IMR-90 (cell line): ENCODE measurements at regions not wholly inside any gene's neighbourhood (a gene's known extent, or its start where the extent isn't known, plus 50 kb on each side); places are given as distances from the start of the nearest gene placed in this dataset.

Source experiments
- ATAC-seq: fragments of 200-7000 bp; cut with Tn5 transposase; 2 replicates; pipeline ENCODE4 v1.9.1; 2020; ENCODE audit warnings: low read depth, mild to moderate bottlenecking, moderate library complexity
- BruUV-seq: library from RNA; stranded (reverse); fragments of 400-500 nt; replicated peaks from 2 replicates; lab custom pipeline; 2021; lab: Mats Ljungman, UMichigan
- CTCF ChIA-PET: fragments of 300-600 bp; formaldehyde crosslinking; extraction: SDS; loops from one replicate; lab custom pipeline; 2021; ENCODE audit warnings: antibody characterized with exemption; lab: Yijun Ruan, JAX
- POLR2A ChIA-PET: fragments of 300-600 bp; sonication (Branson Sonifier 250); formaldehyde crosslinking; loops from one replicate; lab custom pipeline; 2022; ENCODE audit warnings: antibody characterized with exemption; ENCODE audit not compliant: unreplicated experiment; lab: Charles Lee
- DNase-seq: peaks from one replicate; pipeline ENCODE4 v3.0.0; 2013
- H2AFZ ChIP-seq: replicated peaks from 2 replicates; pipeline ENCODE3; 2013; ENCODE audit warnings: low read length, mild to moderate bottlenecking; ENCODE audit not compliant: poor library complexity
- H2AK5ac ChIP-seq: 2 replicates; pipeline ENCODE4 v1.6.1; 2013; ENCODE audit warnings: low read depth, low read length, inconsistent platforms
- H2AK9ac ChIP-seq: replicated peaks from 2 replicates; pipeline ENCODE3; 2013; ENCODE audit warnings: mild to moderate bottlenecking, low read depth, low read length, moderate library complexity; ENCODE audit not compliant: poor library complexity
- H2BK120ac ChIP-seq: 2 replicates; pipeline ENCODE4 v1.6.1; 2013; ENCODE audit warnings: low read depth, low read length, inconsistent platforms
- H2BK15ac ChIP-seq: 3 replicates; pipeline ENCODE4 v1.6.1; 2013; ENCODE audit warnings: low read depth, low read length, inconsistent platforms
- H2BK20ac ChIP-seq: 2 replicates; pipeline ENCODE4 v1.6.1; 2013; ENCODE audit warnings: low read depth, mild to moderate bottlenecking, inconsistent platforms, low read length, moderate library complexity
- H2BK5ac ChIP-seq: 2 replicates; pipeline ENCODE4 v1.6.1; 2013; ENCODE audit warnings: mild to moderate bottlenecking, low read depth, low read length, inconsistent platforms; ENCODE audit not compliant: poor library complexity, severe bottlenecking
- H3K14ac ChIP-seq: replicated peaks from 2 replicates; pipeline ENCODE4 v1.6.1; 2013; ENCODE audit warnings: low read depth, low read length, inconsistent platforms
- H3K18ac ChIP-seq: 2 replicates; pipeline ENCODE4 v1.6.1; 2013; ENCODE audit warnings: low read depth, low read length, control low read depth
- H3K23ac ChIP-seq: 2 replicates; pipeline ENCODE4 v1.6.1; 2013; ENCODE audit warnings: low read depth, low read length, inconsistent platforms
- H3K27ac ChIP-seq: 2 replicates; pipeline ENCODE4 v1.5.1; 2013; ENCODE audit warnings: mild to moderate bottlenecking, control low read depth, low read length; ENCODE audit not compliant: insufficient read depth
- H3K27me3 ChIP-seq: 2 replicates; pipeline ENCODE4 v1.6.1; 2013; ENCODE audit warnings: low read length; ENCODE audit not compliant: control insufficient read depth, insufficient read depth
- H3K36me3 ChIP-seq: 2 replicates; pipeline ENCODE4 v1.6.1; 2013; ENCODE audit warnings: low read length, mixed read lengths; ENCODE audit not compliant: control insufficient read depth, insufficient read depth
- H3K4ac ChIP-seq: 2 replicates; pipeline ENCODE4 v1.6.1; 2013; ENCODE audit warnings: low read depth, low read length, inconsistent platforms
- H3K4me1 ChIP-seq: 2 replicates; pipeline ENCODE4 v1.6.1; 2013; ENCODE audit warnings: low read length, mixed read lengths; ENCODE audit not compliant: control insufficient read depth, insufficient read depth
- H3K4me2 ChIP-seq: 2 replicates; pipeline ENCODE4 v1.6.1; 2013; ENCODE audit warnings: low read depth, mild to moderate bottlenecking, control low read depth, low read length, moderate library complexity
- H3K4me3 ChIP-seq: 2 replicates; pipeline ENCODE4 v1.5.1; 2013; ENCODE audit warnings: low read depth, mild to moderate bottlenecking, control low read depth, low read length, moderate library complexity; ENCODE audit not compliant: insufficient read depth
- H3K56ac ChIP-seq: 2 replicates; pipeline ENCODE4 v1.6.1; 2013; ENCODE audit warnings: low read length, inconsistent platforms; ENCODE audit not compliant: insufficient read depth; ENCODE audit errors: extremely low read depth
- H3K79me1 ChIP-seq, 2 experiments: 2 replicates each; pipeline ENCODE4 v1.6.1; 2013; ENCODE audit warnings: low read length in 2 of 2, inconsistent platforms in 1 of 2, low read depth in 1 of 2
- H3K9ac ChIP-seq: 2 replicates; pipeline ENCODE4 v1.6.1; 2013; ENCODE audit warnings: low read depth, low read length, control low read depth
- H3K9me1 ChIP-seq: 2 replicates; pipeline ENCODE4 v1.6.1; 2013; ENCODE audit warnings: low read length, inconsistent platforms; ENCODE audit not compliant: insufficient read depth
- H3K9me3 ChIP-seq: 2 replicates; pipeline ENCODE4 v1.6.1; 2013; ENCODE audit warnings: low read length; ENCODE audit not compliant: control insufficient read depth, insufficient read depth
- H4K20me1 ChIP-seq: 2 replicates; pipeline ENCODE4 v1.6.1; 2013; ENCODE audit warnings: low read length, inconsistent platforms; ENCODE audit not compliant: insufficient read depth
- H4K5ac ChIP-seq: 2 replicates; pipeline ENCODE4 v1.6.1; 2013; ENCODE audit warnings: mild to moderate bottlenecking, low read depth, low read length, control low read depth
- H4K8ac ChIP-seq, 2 experiments: 2 replicates each; pipeline ENCODE4 v1.6.1; 2013; ENCODE audit warnings: low read depth in 2 of 2, low read length in 2 of 2, control low read depth in 1 of 2, inconsistent platforms in 1 of 2
- H4K91ac ChIP-seq: 2 replicates; pipeline ENCODE4 v1.6.1; 2013; ENCODE audit warnings: low read depth, low read length, inconsistent platforms; ENCODE audit not compliant: insufficient read depth
- MAFK ChIP-seq: IDR thresholded peaks from 2 replicates; pipeline ENCODE4 v1.6.1; 2012; ENCODE audit warnings: low read depth, low read length, improper control_type of control experiment
- POLR2A ChIP-seq: IDR thresholded peaks from 2 replicates; pipeline ENCODE4 v1.6.1; 2012; ENCODE audit warnings: mild to moderate bottlenecking, low read depth, low read length
- RAD21 ChIP-seq: IDR thresholded peaks from 2 replicates; pipeline ENCODE4 v1.6.1; 2012; ENCODE audit warnings: low read length, improper control_type of control experiment
- WGBS, 2 experiments: methylation state at CpG; one replicate each; pipeline versions ENCODE4 v1.1.5 to v1.1.7; 2013; ENCODE audit warnings: missing lambda C conversion rate in 2 of 2; ENCODE audit not compliant: insufficient read length in 1 of 2; ENCODE audit errors: extremely low coverage in 2 of 2; 5-methylcytosine and 5-hydroxymethylcytosine counted together
- dilution Hi-C: fragments of 300-500 bp; cut with HindIII; formaldehyde crosslinking; loops from one replicate; pipeline ENCODE4 v1.14.3; 2018; ENCODE audit warnings: low sequenced_read_pairs; ENCODE audit not compliant: unreplicated experiment
- in situ Hi-C: fragments of 300-500 bp; cut with MboI; formaldehyde crosslinking; loops from 3 replicates; pipeline ENCODE4 v1.14.3; 2019; ENCODE audit warnings: low sequenced_read_pairs, inconsistent platforms, mixed read lengths
- intact Hi-C: fragments of 100-400 bp; cut with micrococcal nuclease; formaldehyde crosslinking; loops from 2 replicates; pipeline ENCODE4 v1.10.0; 2022

DNA sequence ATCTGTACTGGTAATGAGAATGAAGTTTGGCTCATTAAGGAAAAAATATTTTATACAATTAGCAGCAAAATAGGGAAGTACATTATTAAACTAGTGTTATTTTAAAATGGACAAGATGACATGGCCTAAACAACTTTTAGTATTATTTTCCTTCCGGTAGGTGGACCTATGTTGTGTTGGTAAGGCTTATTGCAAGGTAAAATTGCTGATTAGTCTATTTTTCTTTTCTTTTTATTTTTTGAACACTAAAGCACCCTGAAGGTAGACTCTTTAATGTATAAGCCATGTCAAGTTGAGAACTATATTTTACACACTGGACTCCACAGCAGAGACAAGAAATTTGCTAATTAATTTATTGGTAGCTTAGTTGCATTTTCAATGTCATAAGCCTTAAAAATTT, 239.5 kb upstream of the POT1 start:
- Histone ChIP-seq H2BK120ac (no peak overlapping the region), H3K18ac (no peak overlapping the region), H3K23ac (no peak overlapping the region), H3K4me1 (no peaks in the 10 kb centered on the region), H4K20me1 (no peaks in the 10 kb centered on the region), H3K4me3 (no peak overlapping the region), H3K9me3 (no peaks in the 10 kb centered on the region), H4K5ac (no peak overlapping the region), H2BK20ac (no peak overlapping the region), H4K91ac (no peak overlapping the region), H3K9me1 (no peaks in the 10 kb centered on the region), H3K4ac (no peak overlapping the region), H3K79me1 (no peaks in the 10 kb centered on the region), H3K9ac (no peak overlapping the region), H3K56ac (no peak overlapping the region), H3K4me2 (no peak overlapping the region), H2AK9ac (no peak overlapping the region), H3K36me3 (no peaks in the 10 kb centered on the region), H2BK5ac (no peak overlapping the region), H3K27ac (no peak overlapping the region), H3K27me3 (no peaks in the 10 kb centered on the region), H4K8ac (no peak overlapping the region), H2AK5ac (no peak overlapping the region), H2AFZ (no peak overlapping the region), H2BK15ac (no peak overlapping the region), H3K14ac (no peak overlapping the region)
- POLR2A ChIA-PET: no interaction called here
- TF ChIP-seq MAFK: peak; percentile 61
- no peak for TF ChIP-seq POLR2A
- TF ChIP-seq RAD21: no peak
- CTCF ChIA-PET: no interaction called here
- WGBS, 2 experiments: no CpG with 5 or more reads among the region's 1 CpG
- ATAC-seq: no peak
- BruUV-seq: no TSS peak
- no peak for DNase-seq
- in situ Hi-C loops (no loop called here), dilution Hi-C loops (no loop called here), intact Hi-C loops (no loop called here)
